NT2/D1 (cell line): ENCODE measurements at regions not wholly inside any gene's neighbourhood (a gene's known extent, or its start where the extent isn't known, plus 50 kb on each side); places are given as distances from the start of the nearest gene placed in this dataset.

Experiments
- DNase-seq: peaks from one replicate; pipeline ENCODE4 v3.0.0-alpha.2; 2011; ENCODE audit warnings: low read depth, low spot score
- H3K27me3 ChIP-seq: 2 replicates; pipeline ENCODE4 v1.6.0; 2011; ENCODE audit warnings: mild to moderate bottlenecking; ENCODE audit not compliant: insufficient read length, insufficient read depth
- H3K36me3 ChIP-seq: 2 replicates; pipeline ENCODE4 v1.6.1; 2011; ENCODE audit warnings: mild to moderate bottlenecking, low read length, mixed read lengths; ENCODE audit not compliant: insufficient read depth, insufficient read length
- H3K4me1 ChIP-seq: 2 replicates; pipeline ENCODE4 v1.5.1; 2011; ENCODE audit not compliant: insufficient read depth, insufficient read length
- H3K4me3 ChIP-seq: 2 replicates; pipeline ENCODE4 v1.5.1; 2011; ENCODE audit warnings: low read depth; ENCODE audit not compliant: insufficient read length
- H3K9ac ChIP-seq: 2 replicates; pipeline ENCODE4 v1.6.0; 2011; ENCODE audit warnings: low read depth; ENCODE audit not compliant: insufficient read length
- H3K9me3 ChIP-seq: 2 replicates; pipeline ENCODE4 v1.5.1; 2011; ENCODE audit warnings: mild to moderate bottlenecking, low read length; ENCODE audit not compliant: insufficient read depth
- SUZ12 ChIP-seq: IDR thresholded peaks from 2 replicates; pipeline ENCODE4 v1.6.1; 2011; ENCODE audit not compliant: insufficient read length, insufficient read depth; ENCODE audit errors: extremely low read depth
- YY1 ChIP-seq: IDR thresholded peaks from 2 replicates; pipeline ENCODE4 v1.6.1; 2011; ENCODE audit not compliant: insufficient read length, insufficient read depth
- ZNF274 ChIP-seq: IDR thresholded peaks from 2 replicates; pipeline ENCODE4 v1.6.1; 2011; ENCODE audit warnings: mild to moderate bottlenecking, low read depth, low read length

GRCh38 chr14:104389326-104390220 is 190.0 kb upstream of the C14orf180 start:
- Histone ChIP-seq H3K27me3 (no peaks in the 10 kb centered on the region), H3K36me3 (no peaks in the 10 kb centered on the region), H3K9me3 (no peaks in the 10 kb centered on the region), H3K4me3 (no peak overlapping the region), H3K9ac (no peak overlapping the region), H3K4me1 (no peaks in the 10 kb centered on the region)
- no peak for DNase-seq
- no peak for TF ChIP-seq ZNF274
- TF ChIP-seq YY1: no peak
- TF ChIP-seq SUZ12: no peak

- Histone ChIP-seq H3K36me3 (no peaks in the 10 kb centered on the region), H3K9ac (no peak overlapping the region)
- TF ChIP-seq YY1: no peak
- no peak for TF ChIP-seq ZNF274
- TF ChIP-seq SUZ12: no peak
These were observed 189.2 kb upstream of the C14orf180 start for GRCh38 chr14:104390221-104390931.

GRCh38 chr14:104390941-104391901 is 188.3 kb upstream of the C14orf180 start:
- Histone ChIP-seq H3K9me3 (no peaks in the 10 kb centered on the region), H3K9ac (no peak overlapping the region), H3K36me3 (no peaks in the 10 kb centered on the region), H3K27me3 (no peaks in the 10 kb centered on the region), H3K4me1 (no peaks in the 10 kb centered on the region), H3K4me3 (no peak overlapping the region)
- no peak for DNase-seq
- no peak for TF ChIP-seq ZNF274
- TF ChIP-seq SUZ12: no peak
- no peak for TF ChIP-seq YY1

More at GRCh38 chr14:104390221-104390931, 189.2 kb upstream of the C14orf180 start:
- H3K9me3 ChIP-seq: no peaks in the 10 kb centered on the region
- no peaks in the 10 kb centered on the region for H3K4me1 ChIP-seq
- no peaks in the 10 kb centered on the region for H3K27me3 ChIP-seq
- H3K4me3 ChIP-seq: no peak overlapping the region
- DNase-seq: no peak

- no peaks in the 10 kb centered on the region for H3K36me3 ChIP-seq
- H3K4me3 ChIP-seq: no peak overlapping the region
- H3K4me1 ChIP-seq: no peaks in the 10 kb centered on the region
- no peak for TF ChIP-seq ZNF274
- no peak for TF ChIP-seq YY1
- TF ChIP-seq SUZ12: no peak
- no peak overlapping the region for H3K9ac ChIP-seq
- DNase-seq: no peak
- no peaks in the 10 kb centered on the region for H3K9me3 ChIP-seq
- no peaks in the 10 kb centered on the region for H3K27me3 ChIP-seq
These were observed 187.6 kb upstream of the C14orf180 start for GRCh38 chr14:104392001-104392395.

- no peak for DNase-seq
- H3K4me3 ChIP-seq: no peak overlapping the region
- H3K27me3 ChIP-seq: no peaks in the 10 kb centered on the region
- no peaks in the 10 kb centered on the region for H3K4me1 ChIP-seq
- no peaks in the 10 kb centered on the region for H3K9me3 ChIP-seq
- no peak overlapping the region for H3K9ac ChIP-seq
- no peaks in the 10 kb centered on the region for H3K36me3 ChIP-seq
- TF ChIP-seq ZNF274 (no peak), SUZ12 (no peak), YY1 (no peak)
These were observed 187.0 kb upstream of the C14orf180 start for GRCh38 chr14:104392396-104393198.

- Histone ChIP-seq H3K36me3 (no peaks in the 10 kb centered on the region), H3K4me3 (no peak overlapping the region), H3K27me3 (no peaks in the 10 kb centered on the region), H3K9me3 (no peaks in the 10 kb centered on the region), H3K9ac (no peak overlapping the region), H3K4me1 (no peaks in the 10 kb centered on the region)
- DNase-seq: no peak
- TF ChIP-seq YY1: no peak
- no peak for TF ChIP-seq SUZ12
- no peak for TF ChIP-seq ZNF274
These were observed 186.2 kb upstream of the C14orf180 start for GRCh38 chr14:104393199-104393897.
